ENCODE measurements at regions not wholly inside any gene's neighbourhood (a gene's known extent, or its start where the extent isn't known, plus 50 kb on each side); places are given as distances from the start of the nearest gene placed in this dataset.
"Not testable (repeated sequence)": the region's sequence is repeated elsewhere in the genome, so short reads cannot be mapped to it uniquely, and the experiment has no call there.

- DNase-seq: not testable (repeated sequence)
Observed at GRCh38 chr4:123684937-123685336, 288.3 kb downstream of the SPRY1 start.

DNA sequence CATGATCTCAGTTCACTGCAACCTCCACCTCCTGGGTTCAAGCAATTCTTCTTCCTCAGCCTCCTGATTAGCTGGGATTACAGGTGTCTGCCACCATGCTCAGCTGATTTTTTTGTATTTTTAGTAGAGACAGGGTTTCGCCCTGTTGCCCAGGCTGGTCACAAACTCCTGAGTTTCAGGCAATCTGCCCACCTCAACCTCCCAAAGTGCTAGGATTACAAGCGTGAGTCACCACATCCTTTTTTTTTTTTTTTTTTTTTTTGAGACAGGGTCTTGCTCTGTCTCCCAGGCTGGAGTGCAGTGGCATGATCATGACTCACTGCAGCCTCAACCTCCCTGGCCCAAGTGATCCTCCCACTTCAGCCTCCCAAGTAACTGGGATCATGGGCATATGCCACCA, 298.9 kb downstream of the SPRY1 start:
- DNase-seq: not testable (repeated sequence)

DNA sequence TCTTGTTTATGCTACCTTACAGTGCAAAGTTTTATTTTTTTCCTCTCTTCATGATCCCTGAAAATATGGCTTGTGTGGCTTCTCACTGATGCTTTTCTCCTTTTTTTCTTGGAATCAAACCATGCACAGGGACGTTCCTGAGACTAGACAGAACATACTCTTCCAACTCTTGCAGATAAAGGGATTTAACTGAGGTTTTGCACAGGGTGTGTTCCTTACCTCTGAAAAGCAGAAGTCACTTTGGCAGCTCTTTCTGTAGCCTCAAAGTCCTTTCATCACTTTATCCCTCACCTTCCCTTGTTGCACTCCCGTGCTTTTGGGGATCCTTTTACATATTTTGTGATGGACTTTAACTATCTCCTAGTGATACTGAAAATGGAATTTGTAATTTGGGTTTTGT, 300.1 kb downstream of the SPRY1 start:
- no peak for DNase-seq

GRCh38 chr4:123698556-123698955, 302.0 kb downstream of the SPRY1 start:
- DNase-seq: no peak

GRCh38 chr4:123699880-123700771, 303.5 kb downstream of the SPRY1 start:
- no peak for DNase-seq

- DNase-seq: no peak
Observed at GRCh38 chr4:123701131-123701575, 304.6 kb downstream of the SPRY1 start.

DNA sequence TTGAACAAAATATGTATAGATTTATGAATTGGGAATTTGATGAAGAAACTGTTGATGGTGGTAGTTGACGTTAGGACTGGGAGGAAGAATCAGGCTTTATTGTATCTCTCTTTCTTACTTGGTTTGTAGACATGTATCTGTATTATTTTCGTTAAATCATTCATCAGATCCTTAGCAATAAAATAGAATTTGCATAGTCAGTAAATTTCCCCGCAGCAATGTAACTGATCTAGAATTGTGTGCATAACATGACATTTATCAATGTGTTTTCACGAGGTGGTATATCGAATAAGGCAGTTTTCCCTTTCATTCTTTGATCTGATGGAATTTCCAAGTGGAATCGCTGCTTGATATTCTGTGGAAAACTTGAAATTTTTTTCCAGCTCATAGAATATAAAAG, 308.8 kb downstream of the SPRY1 start:
- DNase-seq: no peak

GRCh38 chr4:123706973-123707372, 310.4 kb downstream of the SPRY1 start:
- no peak for DNase-seq

DNA sequence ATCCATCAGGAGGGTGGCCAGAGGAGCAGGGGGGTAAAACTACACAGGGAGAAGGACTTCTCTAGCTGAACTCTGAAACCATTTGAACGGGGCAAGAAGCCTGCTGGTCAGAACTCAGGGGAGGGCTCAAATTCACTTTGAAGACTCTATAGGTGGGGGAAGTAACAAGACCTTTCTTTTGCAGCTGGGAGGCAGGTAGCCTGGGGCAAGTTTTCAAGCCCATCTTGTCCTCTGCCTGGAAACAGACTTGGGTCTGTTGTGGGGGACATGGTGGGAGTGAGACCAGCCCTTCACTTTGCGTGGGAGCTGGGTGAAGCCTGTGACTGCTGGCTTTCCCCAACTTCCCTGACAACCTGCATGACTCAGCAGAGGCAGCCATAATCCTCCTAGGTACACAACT, 312.3 kb downstream of the SPRY1 start:
- no peak for DNase-seq

- no peak for DNase-seq
Observed at GRCh38 chr4:123709336-123709735, 312.7 kb downstream of the SPRY1 start.

- DNase-seq: no peak
Observed at GRCh38 chr4:123731035-123731434, 334.4 kb downstream of the SPRY1 start.

DNA sequence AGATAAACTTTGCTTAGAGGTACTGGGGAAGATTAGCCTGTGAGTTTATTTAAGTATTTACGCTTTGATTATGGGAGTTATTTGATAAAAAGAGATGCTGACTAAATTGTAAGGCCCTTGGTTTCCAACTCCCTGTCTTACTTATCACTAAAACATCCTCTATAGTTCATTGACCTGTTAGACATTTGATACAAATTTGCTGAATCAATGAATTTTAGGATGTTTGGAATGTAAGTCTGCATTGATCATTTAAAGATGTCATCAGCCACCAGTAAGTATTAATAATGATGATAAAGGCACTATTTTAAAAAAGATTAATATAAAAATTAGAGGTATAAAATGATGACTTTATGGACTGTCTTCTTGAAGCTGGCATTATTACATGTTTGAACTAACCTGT, 340.6 kb downstream of the SPRY1 start:
- DNase-seq: no peak

DNA sequence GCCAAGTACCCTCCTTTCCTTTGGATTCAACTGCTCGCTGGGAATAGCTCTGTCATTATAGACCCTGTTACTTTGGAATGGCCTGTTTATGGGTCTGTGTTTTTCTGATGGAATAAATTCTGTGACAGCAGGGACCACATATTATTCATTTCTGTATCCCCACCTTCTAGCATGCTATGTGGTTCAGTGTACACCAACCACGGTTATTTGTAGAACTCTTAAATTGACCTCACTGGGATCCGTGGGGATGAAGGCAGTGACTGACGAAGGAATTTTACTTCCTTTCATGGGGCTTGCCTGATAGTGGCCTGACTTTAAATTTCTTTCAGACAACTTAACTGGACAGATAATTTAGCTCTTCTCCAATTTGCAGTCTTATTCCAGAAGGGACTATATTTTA, 343.2 kb downstream of the SPRY1 start:
- DNase-seq: no peak

DNA sequence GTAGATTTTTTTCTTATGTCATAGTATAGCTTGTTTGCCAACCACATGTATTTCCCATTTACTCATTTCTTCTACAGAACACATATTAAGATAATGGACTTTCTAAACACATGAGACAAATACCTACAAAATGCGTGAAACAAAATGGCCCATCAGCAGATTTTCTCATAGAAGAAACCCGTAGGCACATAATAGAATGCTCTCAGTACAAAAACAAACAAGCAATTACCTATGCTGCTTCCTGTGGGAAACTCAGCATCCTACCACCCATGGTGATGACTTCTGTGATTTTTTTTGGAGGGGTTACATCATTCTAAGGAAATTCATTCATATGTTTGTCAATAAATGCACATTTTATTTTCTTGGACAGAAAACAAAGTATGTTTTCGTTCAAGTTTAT, 343.6 kb downstream of the SPRY1 start:
- DNase-seq: no peak

GRCh38 chr4:123741906-123742305, 345.3 kb downstream of the SPRY1 start:
- DNase-seq: no peak

- DNase-seq: no peak
Observed at GRCh38 chr4:123743848-123744247, 347.3 kb downstream of the SPRY1 start.

DNA sequence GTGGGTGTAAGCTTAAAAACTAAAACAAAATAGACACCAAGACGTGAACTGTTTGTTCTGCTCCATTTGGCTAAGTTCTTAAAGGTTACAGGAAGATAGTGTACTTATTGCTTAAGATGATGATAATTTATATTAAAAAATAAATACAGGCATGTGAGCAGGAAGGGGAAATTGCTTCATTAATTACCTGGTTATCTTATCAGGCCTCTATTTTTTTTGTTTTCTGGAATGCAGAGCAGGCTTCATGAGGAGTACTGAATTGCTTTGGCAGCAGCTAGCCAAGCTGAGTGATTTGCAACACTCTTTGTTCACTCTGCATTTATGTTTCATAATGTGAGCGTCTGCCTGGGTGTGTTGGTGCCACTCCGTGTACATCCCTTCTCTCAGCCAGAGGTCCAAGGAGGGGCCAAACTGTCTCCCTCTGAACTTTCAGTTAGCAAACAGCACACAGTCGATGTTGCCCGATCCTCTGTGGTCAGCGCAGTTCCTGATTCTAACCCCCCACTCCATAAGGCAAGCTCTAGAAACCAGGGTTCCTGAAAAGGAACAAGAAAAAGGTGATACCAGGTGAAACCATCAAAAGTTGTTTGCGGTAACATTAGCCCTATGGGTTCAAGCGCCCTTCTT, 348.2 kb downstream of the SPRY1 start:
- peak; percentile 33 for DNase-seq

- DNase-seq: no peak
Observed at GRCh38 chr4:123747016-123747415, 350.4 kb downstream of the SPRY1 start.

DNA sequence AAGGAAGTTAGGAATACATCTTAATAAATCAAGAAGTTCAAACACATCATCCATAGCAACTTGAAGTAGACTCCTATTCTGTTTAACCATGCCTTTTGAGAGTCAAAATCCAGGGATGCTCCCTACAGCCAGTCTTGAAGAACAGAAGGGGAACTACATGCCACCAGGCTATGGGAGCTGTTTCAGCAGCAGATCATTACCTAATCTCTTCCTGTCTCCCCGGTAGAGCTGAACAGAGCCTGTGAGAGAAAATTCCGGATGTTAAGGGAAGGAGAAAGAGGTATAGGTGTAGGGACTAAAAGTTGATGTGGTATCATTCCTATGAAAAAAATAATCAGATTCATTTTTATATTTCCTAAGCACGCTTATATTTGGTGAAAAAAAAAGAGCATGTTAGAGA, 352.2 kb downstream of the SPRY1 start:
- DNase-seq: no peak

DNA sequence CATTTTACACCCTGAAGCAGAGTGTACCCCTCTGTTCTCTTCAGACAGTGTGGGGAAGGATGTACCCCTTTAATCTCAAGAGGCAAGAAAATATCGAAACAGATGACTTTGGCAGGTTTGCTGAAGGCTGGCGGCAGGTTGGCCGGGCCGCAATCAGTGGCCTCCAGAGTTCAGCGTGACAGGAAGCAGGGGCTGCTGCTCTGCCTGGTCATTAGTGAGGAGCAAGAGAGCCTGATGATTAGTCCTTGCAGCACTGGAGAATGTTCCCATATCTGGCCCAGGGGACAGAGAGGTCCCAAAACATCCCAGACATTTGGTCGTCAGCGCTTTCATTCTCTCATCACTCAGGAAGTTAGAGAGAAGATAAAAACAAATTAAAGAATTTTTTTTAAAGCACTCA, 352.8 kb downstream of the SPRY1 start:
- no peak for DNase-seq

GRCh38 chr4:123750044-123750443, 353.4 kb downstream of the SPRY1 start:
- DNase-seq: no peak

DNA sequence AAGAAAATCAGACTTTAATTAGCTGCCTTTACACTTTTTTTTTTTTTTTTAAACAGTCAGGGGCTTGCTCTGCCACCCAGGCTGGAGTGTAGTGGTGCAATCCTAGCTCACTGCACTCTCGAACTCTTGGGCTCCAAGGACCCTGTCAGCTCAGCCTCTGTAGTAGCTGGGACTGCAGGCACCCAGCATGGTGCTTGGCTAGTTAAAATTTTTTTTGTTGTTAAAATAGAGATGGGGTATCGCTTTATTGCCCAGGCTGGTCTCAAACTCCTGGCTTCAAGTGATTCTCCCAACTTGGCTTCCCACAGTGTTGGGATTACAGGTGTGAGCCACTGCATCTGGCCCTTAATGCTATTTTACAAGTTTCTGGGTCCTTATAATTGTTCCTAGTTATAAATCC, 359.1 kb downstream of the SPRY1 start:
- DNase-seq: no peak

DNA sequence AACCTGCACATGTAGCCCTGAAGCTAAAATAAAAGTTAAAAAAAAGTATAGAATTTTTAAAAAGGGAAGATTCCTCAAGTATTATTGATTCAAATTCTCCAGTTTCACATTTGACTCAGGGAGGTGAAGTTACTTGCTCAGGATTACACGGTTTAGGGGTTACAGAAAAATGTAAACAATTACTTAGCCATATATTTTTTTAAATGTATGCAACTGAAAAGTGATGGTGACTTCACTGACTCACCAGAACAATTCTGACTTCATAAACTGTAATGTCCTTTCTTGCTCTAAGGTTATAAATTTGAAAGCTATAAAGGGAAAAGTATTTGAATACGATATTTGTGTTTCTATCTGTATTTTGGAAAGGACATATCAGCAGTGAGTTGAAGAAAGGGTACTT, 371.2 kb downstream of the SPRY1 start:
- no peak for DNase-seq

- DNase-seq: no peak
Observed at GRCh38 chr4:123770884-123771283, 374.3 kb downstream of the SPRY1 start.

DNA sequence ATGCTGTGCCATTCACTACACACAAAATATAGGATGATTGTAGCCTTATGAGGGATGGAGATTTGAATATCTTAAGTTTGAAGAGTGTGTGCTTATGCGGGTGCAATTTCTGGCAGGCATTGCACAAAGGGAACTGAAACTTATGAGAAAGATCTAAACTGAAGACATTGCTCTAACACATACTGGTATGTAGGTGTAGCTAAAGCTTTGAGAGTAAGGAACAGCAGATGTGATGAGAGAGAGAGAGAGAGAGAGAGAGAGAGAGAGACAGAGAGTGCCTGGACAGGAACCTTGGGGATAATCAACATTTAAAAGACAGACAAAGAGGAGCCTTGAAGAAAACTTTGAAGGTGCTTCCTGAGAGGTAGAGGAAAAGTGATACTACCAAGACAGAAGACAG, 379.7 kb downstream of the SPRY1 start:
- DNase-seq: no peak

Measured in NCI-H345 (cell line).